HG03175 (cell line): ENCODE measurements at regions not wholly inside any gene's neighbourhood (a gene's known extent, or its start where the extent isn't known, plus 50 kb on each side); places are given as distances from the start of the nearest gene placed in this dataset.

ENCODE experiments used
- ATAC-seq: cut with Tn5 transposase; IDR thresholded peaks from one replicate; pipeline ENCODE4 v1.9.1; 2021; ENCODE audit warnings: mild to moderate bottlenecking, moderate library complexity; ENCODE audit not compliant: unreplicated experiment

- no peak for ATAC-seq
Measured at GRCh38 chr18:76554547-76555222, 59.6 kb upstream of the ZNF516 start.

- no peak for ATAC-seq
Measured at GRCh38 chr18:76553715-76554546, 58.9 kb upstream of the ZNF516 start.

- ATAC-seq: no peak
Measured at GRCh38 chr18:76548541-76548940, 53.5 kb upstream of the ZNF516 start.

DNA sequence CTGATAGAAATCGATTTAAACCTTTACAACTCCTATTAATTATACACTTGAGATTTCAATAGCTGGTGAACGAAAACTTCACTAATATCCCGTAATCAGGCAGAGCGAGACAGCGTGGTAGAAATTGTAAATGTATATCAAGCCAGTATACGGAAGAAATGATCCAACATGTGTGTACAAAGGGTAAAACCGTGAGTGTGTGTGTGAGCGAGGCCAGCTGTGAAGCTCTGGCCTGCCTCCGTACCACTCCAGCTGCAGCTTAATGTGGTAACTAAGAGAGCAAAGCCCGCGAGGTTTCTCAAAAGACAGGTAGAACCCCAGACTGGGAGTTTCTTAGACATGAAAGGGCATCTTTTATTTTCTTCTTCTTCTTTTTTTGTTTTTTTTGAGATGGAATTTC, 52.3 kb upstream of the ZNF516 start:
- no peak for ATAC-seq

DNA sequence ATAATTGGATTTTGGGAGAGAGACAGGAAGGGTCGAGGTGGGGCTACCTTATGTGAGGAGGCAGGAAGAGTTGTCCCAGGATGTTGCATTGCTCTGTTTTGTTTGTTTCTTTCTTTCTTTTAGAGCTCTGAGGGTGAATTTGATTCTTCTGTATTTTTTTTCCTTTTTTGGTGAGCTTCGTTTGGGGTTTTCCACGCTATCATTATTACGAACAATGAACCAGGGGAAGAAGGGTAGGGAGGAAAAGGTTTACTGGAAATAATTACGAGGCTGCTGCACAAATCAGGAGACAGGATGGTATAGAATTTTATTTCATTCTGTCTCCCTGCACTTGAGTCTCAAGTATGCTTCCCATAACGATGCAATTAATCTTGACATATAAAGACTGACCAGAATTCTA, 51.4 kb upstream of the ZNF516 start:
- ATAC-seq: no peak

GRCh38 chr18:76546088-76546435, 51.0 kb upstream of the ZNF516 start:
- no peak for ATAC-seq

GRCh38 chr18:76545433-76546087, 50.5 kb upstream of the ZNF516 start:
- no peak for ATAC-seq

DNA sequence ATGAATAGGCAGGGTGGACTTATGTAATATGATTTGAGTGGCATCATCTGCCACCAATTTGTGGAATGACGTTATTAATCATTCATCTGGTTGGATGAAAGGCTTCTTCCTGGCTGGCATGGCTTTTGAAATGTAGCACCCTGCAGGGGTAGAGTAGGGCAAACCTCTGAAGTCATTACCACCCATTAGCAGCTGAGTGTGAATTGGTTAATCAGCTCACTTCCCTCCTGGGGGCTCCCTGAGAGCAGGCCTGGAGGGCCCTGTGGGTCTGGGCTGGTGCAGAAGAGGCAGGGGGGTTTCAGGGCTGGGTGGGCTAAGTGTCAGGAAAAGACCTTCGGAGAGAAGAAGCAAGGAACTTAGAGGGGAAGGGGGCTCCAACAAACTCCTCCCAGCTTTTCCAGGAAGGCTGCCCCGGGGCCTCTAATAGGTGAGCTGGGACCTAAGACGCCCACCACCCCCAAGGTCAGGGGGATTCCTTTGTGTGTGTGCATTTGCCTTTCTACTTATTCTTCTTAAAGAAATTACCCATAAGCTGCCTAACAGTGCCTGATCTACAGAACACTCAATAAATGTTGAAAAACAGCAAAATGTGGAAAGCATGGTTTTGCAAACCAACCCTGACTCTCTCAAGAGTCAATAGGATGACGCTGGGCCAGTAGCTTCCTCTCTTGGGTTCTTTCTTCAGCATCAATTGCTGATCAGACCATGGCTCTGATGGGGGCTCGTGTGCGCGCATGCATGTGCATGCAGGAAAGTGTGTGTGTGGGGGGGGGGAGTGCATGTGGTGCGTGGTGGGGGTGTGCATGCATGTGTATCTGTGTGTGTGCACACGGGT, 49.7 kb upstream of the ZNF516 start:
- no peak for ATAC-seq
